AG09309 (cell line): ENCODE measurements at regions not wholly inside any gene's neighbourhood (a gene's known extent, or its start where the extent isn't known, plus 50 kb on each side); places are given as distances from the start of the nearest gene placed in this dataset.
"Not testable (repeated sequence)": the region's sequence is repeated elsewhere in the genome, so short reads cannot be mapped to it uniquely, and the experiment has no call there.

Source experiments
- DNase-seq: peaks from one replicate; pipeline ENCODE4 v3.0.0-alpha.2; 2010; ENCODE audit warnings: low read depth
- H3K4me3 ChIP-seq: 2 replicates; pipeline ENCODE4 v1.5.1; 2011; ENCODE audit warnings: mild to moderate bottlenecking, low read depth, low read length, moderate library complexity; ENCODE audit not compliant: control insufficient read depth
- CTCF ChIP-seq: IDR thresholded peaks from 2 replicates; pipeline ENCODE4 v1.5.1; 2011; ENCODE audit warnings: mild to moderate bottlenecking, low read depth, low read length, inconsistent platforms; ENCODE audit not compliant: insufficient read depth, control insufficient read depth; ENCODE audit errors: missing control alignments

- no peak overlapping the region for H3K4me3 ChIP-seq
- TF ChIP-seq CTCF = no peak
- peak; percentile 35 for DNase-seq
Measured at GRCh38 chr17:30586818-30587595, 109.8 kb downstream of the GOSR1 start.

DNA sequence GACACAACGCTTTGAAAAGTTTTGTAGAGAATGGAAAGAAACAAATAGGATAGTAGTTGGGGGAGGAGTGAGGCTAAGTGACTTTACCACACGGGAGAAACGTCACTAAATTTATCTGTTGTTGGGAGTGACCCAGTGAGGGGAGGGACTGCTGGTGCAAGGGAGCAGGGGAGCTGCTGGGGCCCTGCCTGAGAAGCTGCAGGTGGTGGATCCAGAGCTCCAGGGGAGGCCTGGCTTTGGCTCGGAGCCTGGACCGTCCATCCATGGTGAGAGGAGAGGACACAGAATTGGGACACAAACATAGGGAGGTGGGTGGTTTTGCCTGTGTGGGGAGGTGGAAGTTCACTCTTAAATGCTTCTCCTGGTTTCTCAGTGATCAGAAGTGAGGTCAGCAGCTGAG lies 107.6 kb downstream of the GOSR1 start:
- H3K4me3 ChIP-seq = no peak overlapping the region
- no peak for DNase-seq
- no peak for TF ChIP-seq CTCF

GRCh38 chr17:30580916-30581315 lies 103.7 kb downstream of the GOSR1 start:
- no peak overlapping the region for H3K4me3 ChIP-seq
- TF ChIP-seq CTCF = no peak
- no peak for DNase-seq

- DNase-seq = no peak
- H3K4me3 ChIP-seq = no peak overlapping the region
- TF ChIP-seq CTCF = no peak
Measured at GRCh38 chr17:30579610-30580315, 102.6 kb downstream of the GOSR1 start.

- H3K4me3 ChIP-seq, DNase-seq: not testable (repeated sequence)
Measured at GRCh38 chr17:30578015-30578717, 101.0 kb downstream of the GOSR1 start.
